CD4-positive, alpha-beta T cell treated with Interleukin-15 for 4 hours (primary cell): ENCODE measurements at regions not wholly inside any gene's neighbourhood (a gene's known extent, or its start where the extent isn't known, plus 50 kb on each side); places are given as distances from the start of the nearest gene placed in this dataset.

Source experiments
- DNase-seq: peaks from one replicate; pipeline ENCODE4 v3.0.0-alpha.2; 2020; ENCODE audit warnings: low spot score

DNA sequence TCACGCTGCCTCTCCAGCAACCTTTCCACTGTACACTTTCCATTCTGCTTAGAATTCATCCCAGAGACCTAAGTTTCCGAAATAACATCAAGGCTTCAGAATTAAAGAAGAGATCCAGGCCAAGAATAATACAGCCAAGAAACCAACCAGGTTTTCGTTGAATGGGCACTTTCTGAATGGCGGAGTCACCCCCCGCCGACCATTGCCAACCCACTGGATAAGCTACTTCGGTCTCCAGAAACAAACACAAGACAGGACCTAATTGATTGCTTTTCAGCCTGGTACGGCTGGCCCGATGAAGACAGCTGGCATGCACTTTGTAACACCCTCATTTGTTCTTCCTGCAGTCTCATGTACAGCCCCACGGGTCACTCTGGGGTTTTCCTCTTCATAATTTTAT, 308.1 kb upstream of the ZFHX3 start:
- no peak for DNase-seq

- no peak for DNase-seq
Observed at GRCh38 chr16:73354434-73354833, 306.5 kb upstream of the ZFHX3 start.

DNA sequence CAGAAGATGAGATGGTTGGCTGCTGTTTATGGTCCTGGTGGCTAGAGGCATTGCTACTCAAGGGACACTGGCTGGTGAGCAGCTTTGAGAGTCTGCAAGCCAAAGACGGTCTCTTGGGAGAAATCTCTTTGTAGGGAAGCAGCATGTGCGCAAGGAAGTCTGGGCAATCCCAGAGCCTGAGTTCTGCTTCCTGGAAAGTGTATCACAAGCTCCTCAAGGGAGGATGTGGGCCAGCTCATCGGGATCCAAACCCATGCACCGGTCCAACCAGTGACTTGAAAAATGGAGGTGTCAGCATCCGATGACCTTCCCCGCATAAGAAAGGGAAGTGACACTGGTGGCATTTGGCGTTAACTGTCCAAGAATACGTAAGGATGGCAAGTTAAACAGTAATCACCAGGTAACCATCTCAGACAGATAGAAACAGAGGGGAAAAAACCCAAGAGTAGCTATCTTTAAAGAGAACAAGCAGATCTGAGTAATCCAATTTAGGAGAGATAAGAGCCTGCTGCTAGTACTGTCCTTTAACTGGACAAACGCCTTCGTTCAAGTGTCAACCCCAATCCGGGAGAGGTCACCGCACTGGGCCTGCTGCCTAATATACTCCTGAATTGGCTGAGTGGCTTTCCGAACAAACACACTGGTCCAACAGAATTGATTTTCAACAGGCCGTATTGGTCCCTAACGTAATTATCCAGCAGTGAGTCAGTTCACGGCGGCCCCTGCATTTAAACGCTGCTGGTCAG, 303.0 kb upstream of the ZFHX3 start:
- DNase-seq = no peak

DNA sequence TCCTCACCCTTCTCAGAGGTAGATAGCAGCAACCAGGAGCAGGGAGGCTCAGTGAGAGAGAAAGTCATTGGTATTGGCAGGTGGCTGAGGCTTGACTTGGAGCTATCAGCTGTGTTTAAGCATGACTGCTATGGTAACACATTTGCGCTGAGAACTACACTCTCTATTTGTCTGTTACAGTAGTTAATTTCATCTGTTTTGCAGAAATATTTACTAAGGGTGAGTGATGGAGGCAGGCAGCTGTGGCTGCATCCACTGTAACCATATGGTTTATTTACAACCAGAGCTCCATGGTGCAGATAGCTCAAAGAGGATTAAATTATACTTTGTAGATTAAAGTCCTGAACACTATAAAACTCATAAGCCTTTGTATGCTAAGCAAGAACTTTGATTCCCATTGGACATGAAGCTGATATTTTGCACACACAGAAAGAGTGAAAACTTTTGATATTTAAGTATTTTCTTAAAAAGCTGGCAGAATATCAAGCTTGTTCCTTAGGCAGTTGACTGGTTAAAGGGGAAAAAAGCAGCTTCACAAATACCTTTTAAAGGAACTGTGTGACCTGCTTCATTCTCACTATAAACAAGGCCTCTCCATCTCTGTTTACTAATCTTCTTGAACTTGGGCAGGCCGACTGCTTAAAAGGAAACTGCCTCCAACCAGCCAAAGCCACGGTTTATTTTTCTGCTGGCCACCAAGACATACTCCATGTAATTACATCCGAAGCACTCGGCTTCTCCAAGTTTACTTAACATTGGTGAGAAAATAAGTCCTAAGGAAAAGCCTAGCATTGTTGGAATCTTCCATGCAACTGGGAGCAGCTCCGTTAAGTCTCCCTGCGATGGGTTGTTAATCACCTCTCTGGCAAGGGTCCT, 299.8 kb upstream of the ZFHX3 start:
- DNase-seq = no peak

DNA sequence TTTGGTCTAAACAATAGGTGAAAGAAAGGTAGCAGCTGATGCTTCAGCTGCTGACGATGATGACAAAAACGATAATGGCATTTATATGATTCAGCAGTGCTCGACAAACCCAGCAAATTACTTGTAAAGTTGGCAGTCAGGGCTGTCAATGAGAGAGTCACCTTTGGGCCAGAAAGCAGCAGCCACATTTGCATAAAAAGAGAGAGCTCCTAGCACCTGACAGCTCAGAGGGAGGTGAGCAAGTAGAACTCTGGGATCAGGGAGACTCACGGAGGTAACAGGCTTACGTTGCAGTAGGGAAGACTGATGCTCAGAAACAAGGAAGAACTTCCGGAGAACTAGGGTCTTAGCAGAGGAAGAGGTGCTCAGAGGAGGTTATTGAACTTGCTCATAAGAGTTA, 291.9 kb upstream of the ZFHX3 start:
- no peak for DNase-seq

DNA sequence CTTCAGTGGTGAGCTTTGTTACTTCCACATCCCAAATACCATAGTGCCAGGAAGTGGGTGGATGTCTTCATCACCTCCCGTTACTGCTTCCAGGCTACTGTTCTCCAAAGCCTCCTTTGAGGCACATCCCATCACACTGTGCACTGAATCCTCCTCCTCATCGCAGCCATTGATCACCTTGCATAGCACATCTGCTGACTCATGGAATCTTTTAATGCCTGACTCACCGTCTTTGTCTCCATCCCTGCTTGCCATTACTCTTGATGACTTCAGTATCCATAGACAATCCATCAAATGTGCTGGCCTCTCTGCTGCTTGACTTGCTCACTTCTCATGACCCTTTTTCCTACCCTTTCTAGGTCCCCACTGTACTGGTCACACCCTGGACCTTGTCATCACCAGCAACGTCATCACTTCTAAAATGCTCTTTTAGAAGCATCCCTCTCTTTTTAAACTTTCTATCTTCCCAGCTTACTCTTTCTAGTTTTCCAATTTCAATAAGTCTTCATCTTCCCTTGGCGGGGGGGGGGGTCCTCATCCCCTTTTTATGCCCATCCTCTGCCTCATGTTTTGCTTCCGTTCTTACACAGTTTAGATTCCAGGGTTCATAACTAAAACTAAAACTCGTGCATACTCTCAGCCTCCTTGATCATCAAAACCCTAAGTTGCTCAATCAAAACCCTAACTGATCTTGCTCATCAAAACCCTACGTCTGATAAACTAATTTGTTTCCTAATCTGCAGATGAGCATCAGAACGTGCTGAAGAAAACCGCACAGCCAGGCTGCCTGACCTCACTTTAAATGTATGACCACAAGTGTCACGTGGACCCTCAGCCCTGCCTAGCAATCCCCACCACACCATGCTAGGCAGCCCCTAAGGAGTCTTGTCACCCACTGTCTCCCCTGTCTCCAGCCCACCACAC, 289.7 kb upstream of the ZFHX3 start:
- no peak for DNase-seq

- no peak for DNase-seq
Observed at GRCh38 chr16:73329358-73330286, 281.7 kb upstream of the ZFHX3 start.

- no peak for DNase-seq
Observed at GRCh38 chr16:73326770-73327470, 279.0 kb upstream of the ZFHX3 start.

DNA sequence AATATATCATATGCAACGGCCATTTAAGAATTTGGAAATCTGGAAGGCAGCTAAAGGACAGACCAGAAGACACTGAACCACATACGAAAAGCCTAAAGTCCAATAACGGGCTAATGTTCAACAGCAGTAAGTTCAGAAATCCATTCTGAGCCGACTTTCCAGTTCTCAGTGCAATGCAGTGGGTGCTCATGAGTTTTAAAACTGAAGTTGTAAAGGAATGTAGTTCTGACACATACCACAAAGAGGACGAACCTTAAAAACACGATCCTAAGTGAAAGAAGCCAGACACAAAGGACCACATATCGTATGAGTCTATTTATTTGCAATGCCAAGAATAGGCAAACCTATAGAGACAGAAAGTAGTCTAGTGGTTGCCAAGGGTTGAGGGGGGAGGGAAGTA, 278.3 kb upstream of the ZFHX3 start:
- no peak for DNase-seq

DNA sequence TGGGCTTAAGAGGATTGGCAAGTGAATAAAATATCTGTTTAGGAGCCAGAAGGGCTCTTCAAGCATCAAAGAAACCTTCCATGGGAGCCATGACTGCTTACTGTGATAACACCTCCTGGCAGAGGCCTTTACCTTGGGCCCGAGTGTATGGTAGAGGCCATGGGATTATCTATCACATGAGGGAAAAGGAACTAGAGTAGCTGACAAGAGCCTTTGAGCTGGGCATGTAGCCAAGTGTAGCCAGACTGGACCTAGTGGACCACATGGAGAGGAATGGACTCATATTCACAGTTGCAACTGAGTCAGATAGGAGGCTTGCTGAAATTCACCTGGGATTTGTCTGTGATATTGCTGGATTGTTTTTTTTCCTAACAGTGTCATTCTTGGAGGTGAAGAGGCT, 276.0 kb upstream of the ZFHX3 start:
- DNase-seq = no peak

- no peak for DNase-seq
Observed at GRCh38 chr16:73322856-73323255, 274.9 kb upstream of the ZFHX3 start.

GRCh38 chr16:73321853-73322252, 273.9 kb upstream of the ZFHX3 start:
- DNase-seq = no peak

DNA sequence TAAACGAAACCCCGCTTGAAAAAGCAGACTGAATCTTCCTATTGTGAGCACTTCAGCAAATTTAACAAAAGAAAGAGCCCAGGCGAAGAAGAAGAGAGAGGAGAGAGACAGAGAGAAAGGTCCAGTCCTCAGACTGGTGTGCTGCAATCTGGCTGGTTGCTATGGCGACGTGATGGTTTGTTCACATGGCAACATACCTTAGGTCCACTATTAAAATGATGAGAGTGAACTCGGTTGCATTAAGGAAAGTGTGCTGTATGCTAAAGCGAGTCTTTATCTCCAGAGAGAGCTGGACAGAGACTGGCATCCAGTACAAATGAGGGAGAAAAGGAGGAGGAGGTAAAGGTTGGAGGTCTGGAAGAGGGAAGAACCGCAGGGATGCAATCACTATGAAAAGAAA, 271.8 kb upstream of the ZFHX3 start:
- DNase-seq = no peak

DNA sequence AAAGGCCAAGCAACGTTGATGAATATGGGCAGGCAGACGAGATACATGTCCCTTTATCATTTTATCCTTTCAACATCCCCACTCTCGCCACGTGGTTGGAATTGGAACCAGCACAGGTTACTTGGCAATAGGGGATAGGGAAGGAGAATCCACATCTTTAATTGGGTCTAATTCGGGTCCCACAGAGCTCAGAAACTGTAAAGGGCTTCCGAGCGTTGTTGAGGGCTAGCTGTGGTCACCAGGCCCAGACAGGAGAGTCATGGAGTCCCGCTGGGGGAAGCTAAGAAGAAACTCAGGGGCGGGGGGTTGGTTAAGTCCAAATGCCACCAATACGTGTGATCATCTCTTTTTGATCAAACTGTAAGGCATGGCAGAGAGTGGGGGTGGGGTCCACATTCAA, 271.3 kb upstream of the ZFHX3 start:
- DNase-seq = no peak

DNA sequence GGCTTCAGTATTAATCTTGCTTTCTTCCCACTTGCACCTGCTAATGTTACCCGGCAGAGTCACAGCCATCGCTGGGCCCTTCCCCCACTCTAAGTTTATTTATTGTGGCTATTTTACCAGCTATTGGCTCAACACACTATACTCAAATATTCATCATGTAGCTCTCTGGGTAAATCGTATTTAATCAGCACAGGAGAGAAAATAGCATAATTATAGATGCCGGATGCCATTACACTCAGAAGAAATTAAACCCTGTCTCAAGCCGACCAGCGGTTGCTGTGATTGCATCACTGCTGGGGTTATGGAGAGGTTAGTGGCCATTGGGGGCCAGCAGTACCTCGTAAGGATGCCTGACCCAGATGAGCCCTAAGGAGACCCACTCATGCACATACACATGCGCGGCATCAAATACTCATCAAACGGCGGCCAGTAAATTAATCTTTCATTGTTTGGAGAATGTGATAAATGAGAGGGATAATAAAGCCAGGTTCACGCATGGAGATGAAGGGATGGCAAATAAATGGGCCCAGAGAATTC, 269.5 kb upstream of the ZFHX3 start:
- DNase-seq = no peak

DNA sequence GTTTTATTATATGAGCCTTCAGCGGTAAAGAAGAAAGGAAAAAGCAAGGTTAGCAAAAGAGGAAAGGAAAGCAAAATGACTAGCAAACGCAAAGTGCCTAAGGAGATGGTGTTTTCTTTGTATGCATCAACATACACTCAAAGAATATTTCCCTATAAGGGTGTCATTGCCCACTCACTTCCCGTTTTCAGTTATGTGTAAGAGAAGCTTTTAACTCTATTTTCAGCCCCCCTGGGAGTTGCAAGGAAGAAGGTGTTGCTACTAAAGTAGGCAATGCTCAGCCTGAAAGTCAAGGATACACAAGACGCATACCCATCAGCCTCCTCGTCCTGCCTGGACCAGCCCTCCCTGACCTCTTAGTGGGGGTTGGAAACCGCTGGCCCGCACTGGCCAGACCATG, 267.7 kb upstream of the ZFHX3 start:
- DNase-seq = no peak

- no peak for DNase-seq
Observed at GRCh38 chr16:73313950-73314349, 266.0 kb upstream of the ZFHX3 start.

- no peak for DNase-seq
Observed at GRCh38 chr16:73311857-73312723, 264.2 kb upstream of the ZFHX3 start.

DNA sequence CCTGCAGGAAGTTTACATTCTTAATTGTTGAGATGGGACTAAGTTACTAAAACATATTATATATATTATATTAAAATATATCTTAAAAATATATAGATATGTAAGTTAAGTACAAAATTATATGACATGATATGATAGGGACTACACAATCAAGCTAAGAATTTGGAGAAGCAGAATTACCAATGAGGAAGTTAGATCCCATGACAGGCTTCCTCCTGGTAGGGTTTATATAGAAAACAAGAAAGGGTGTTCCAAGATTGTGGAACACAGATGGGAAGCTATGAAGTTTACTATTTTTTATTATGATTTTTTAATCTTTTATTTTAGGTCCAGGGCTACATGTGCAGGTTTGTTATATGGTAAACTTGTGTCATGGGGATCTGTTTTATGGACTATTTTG, 260.8 kb upstream of the ZFHX3 start:
- DNase-seq = no peak
